Spleen (tissue), 7 donors: ENCODE measurements at regions not wholly inside any gene's neighbourhood (a gene's known extent, or its start where the extent isn't known, plus 50 kb on each side); places are given as distances from the start of the nearest gene placed in this dataset.

Source experiments
- CTCF ChIP-seq, 11 experiments: fragments of 200-600 bp in 7 of 11; fragments of 450-650 bp in 4 of 11; sonication (generic) in 4 of 11; IDR thresholded peaks in 8 of 11; conservative IDR thresholded peaks in 3 of 11; 1 replicate in 7 of 11; 2 replicates in 4 of 11; pipeline versions ENCODE4 v1.4.0 to v1.8.0; 2016 to 2021; ENCODE audit warnings: antibody characterized with exemption in 11 of 11, inconsistent platforms in 4 of 11, mild to moderate bottlenecking in 1 of 11
- POLR2AphosphoS5 ChIP-seq, 3 donors: sonication (generic); formaldehyde crosslinking; IDR thresholded peaks; one replicate each; pipeline ENCODE4 v1.5.1; 2017; ENCODE audit warnings: antibody characterized with exemption in 3 of 3
- donor health status: DM: no; HTN: no; CAD: no; lungs with moderate emphysema.
- donor health status: DM: no; HTN: no; CAD: no.
- donor health status: DM: no; HTN: no; CAD: no.

- no peak for TF ChIP-seq POLR2AphosphoS5 (IDR thresholded peaks at IDR 0.05)
- no peak for TF ChIP-seq CTCF (IDR thresholded peaks at IDR 0.05 in 8 of 11, conservative IDR thresholded peaks at IDR 0.05 in 3 of 11)
Measured at GRCh38 chr9:79287708-79288290, 284.0 kb upstream of the TLE4 start.
